DMS 273 treated with DMSO at 0.1 percent for 48 hours (cell line): ENCODE measurements at regions not wholly inside any gene's neighbourhood (a gene's known extent, or its start where the extent isn't known, plus 50 kb on each side); places are given as distances from the start of the nearest gene placed in this dataset.
"Not testable (repeated sequence)": the region's sequence is repeated elsewhere in the genome, so short reads cannot be mapped to it uniquely, and the experiment has no call there.

Experiments used
- DNase-seq: peaks from one replicate; lab custom pipeline; 2025; lab: John Stamatoyannopoulos, UW

DNA sequence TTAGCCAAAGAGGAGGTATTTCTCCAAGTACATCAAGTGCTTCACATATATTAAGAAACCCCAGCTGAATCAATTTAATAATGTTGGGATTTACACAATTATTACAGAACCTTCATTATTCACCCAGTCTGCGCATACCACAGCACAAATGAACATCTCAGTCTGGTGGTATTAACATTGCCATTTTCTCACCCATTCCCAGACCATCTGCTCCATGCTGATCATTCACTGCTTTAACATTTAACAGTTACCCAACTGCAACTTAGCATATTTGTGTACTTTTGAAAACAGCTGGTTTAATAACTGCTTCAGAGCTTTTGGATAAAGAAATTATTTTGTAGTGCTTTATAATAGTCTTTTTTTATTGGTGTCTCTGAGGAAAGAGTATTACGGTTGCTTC, 1072.1 kb downstream of the NXPH1 start:
- peak; percentile 16 for DNase-seq

DNA sequence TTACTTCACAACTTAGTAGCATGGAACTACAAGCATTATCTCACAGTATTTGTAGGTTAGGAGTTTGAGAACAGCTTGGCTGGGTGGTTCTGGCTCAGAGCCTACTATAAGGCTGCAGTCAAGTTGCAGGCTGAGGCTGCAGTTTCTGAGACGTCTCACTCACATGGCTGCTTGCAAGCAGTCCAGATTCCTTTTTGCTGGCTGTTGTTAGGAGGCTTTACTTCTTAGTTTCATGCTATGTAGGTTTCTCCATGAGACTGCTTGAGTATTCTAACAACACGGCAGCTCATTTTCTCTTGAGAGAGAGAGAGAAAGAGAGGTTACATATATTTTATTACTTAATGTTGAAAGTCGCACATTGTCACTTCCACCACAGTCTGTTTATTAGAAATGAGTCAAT, 1073.9 kb downstream of the NXPH1 start:
- DNase-seq = peak; percentile 92

DNA sequence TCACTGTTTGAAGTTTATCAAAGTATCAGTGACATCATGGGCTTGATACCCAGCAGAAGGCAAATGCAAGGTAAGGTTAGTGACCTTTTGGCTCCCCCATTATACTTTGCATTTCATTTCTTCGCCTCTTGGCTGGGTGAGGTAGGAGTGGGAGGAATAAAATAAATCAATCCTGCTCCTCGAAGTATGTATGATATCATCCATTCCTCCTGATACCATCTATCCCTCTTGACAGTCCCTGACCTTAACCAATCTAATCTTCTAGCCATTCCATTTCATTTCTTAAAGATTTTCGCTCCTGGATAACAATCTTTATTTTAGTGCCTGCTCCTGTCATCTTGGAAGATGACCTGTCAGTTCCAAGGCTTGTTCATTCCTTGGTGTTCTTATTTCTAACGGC, 1083.3 kb downstream of the NXPH1 start:
- no peak for DNase-seq

DNA sequence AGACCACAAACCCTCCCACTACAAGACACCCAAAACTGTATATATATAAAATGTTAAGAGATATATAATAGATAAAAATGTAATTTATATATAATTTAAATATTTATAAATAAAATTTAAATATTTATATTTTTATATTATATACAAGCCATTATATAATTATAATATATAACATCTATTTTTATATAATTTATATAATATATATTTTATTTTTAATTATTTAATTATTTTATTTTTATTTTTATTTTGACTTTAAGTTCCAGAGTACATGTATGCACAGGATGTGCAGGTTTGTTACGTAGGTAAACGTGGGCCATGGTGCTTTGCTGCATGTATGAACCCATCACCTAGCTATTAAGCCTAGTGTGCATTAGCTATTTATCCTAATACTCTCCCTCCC, 1090.2 kb downstream of the NXPH1 start:
- no peak for DNase-seq

DNA sequence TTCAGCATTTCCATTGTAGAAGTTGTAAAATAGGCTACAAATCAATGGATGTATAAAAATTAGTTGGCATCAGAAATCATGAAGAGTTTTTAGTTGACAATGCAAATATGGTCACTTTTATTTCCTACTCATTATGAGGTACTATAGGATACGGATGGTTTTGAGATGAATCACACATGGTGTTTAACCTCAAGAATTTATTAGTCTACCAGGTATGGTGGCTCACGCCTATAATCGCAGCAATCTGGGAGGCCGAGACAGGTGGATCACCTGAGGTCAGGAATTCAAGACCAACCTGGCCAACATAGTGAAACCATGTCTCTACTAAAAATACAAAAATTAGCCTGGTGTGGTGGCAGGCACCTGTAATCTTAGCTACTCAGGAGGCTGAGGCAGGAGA, 1119.0 kb downstream of the NXPH1 start:
- not testable (repeated sequence) for DNase-seq

DNA sequence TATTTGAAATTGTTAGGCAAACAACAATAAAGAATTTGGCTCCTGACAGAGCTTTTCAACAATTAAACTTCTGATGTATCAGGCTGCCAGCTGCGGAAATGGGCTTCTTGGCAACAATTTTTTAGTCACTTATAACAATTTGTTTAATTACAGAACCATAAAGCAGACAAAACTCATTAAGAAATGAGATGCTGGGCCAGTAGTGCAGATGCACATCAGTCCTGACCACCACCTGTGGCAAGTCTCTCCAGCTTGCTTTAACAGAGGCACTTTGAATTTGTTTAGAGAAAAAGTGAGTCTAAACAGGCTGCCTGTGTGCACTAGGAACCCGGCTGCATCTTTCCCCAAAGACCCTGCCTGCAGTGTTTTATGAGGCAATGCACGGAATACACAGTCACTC, 1124.4 kb downstream of the NXPH1 start:
- DNase-seq = no peak

DNA sequence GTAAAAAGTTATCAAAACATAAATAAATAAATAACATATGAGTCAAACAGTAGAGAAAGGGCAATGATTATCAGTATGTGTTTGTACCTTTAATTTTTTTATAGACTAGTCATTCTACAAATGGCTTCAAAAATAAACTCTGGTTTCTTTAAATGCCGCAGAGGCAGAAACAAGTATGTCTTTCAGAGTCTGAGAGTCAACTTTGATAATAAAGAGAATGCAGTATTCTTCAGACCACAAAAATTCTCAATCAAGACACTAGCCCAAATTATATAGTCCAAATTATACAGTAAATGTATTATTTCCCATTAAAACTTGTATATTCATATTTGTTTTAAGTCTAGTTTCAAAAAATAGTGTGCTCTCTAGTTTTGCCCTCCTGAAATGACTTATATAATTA, 1142.3 kb downstream of the NXPH1 start:
- DNase-seq = no peak

DNA sequence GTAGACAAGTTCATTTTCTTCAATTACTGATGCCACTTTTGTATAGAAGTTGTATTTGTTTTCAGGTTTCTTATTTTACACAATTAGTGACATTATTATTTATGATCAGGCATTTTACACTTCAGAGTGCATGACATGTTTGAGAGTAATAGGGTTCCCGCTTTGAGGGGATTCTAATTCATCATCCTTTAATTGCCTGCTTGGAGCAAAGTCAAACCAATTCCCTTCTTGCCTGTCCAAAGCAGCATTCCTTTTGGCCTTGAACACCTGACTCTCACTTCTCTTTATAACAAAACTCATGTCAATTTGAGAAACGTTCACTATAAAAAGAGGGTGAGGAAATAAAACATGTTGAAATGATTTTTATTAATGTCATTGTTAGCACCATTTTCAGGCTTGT, 1149.4 kb downstream of the NXPH1 start:
- DNase-seq = no peak

DNA sequence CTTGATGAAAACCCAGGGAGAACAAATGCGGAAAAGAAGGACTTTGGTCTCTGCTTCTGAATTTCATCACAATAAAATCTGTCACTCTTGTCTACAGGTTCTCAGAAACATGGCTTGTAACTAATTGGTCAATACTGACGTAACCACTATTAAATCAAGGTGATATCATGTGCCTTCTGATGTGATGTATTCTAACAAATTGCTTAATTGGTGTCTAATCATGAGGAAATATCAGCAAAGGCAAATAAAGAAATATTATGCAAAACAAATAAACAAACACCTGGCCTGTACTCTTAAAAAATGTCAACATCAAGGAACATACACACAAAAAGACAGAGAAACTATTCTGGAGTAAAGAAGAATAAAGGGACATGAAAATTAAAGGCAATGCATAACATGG, 1165.0 kb downstream of the NXPH1 start:
- DNase-seq = no peak

DNA sequence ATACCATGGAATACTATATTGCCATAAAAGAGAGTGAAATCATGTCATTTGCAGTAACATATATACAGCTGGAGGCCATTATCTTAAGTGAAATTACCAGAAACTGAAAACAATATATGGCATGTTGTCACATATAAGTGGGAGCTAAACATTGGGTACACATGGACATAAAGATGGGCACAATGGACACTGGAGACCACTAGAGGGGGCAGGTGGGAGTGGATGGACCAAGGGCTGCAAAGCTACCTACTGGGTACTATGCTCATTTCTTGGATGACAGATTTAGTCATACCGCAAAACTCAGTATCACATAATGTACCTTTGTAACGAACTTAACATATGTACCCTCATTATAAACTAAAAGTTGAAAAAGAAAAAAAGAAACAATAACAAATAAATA, 1167.6 kb downstream of the NXPH1 start:
- no peak for DNase-seq

DNA sequence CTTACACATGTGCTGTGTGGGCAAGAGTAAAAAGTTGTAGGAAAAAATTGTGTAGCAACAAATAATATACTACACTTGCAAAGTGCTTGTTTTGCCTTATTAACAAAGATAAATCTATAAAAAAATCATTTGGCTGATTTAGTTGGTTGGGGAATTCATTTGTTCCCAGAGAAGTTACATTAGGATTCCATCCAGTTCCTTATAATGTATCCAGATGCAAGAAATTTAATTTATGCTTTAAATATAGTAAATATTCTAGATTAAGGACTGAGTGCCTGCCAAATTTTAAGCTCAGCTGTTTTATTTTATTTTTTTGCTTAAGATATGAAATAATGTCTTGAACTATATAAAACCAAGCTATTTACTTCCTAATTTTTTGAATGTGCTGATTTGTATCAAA, 1169.9 kb downstream of the NXPH1 start:
- DNase-seq = no peak

DNA sequence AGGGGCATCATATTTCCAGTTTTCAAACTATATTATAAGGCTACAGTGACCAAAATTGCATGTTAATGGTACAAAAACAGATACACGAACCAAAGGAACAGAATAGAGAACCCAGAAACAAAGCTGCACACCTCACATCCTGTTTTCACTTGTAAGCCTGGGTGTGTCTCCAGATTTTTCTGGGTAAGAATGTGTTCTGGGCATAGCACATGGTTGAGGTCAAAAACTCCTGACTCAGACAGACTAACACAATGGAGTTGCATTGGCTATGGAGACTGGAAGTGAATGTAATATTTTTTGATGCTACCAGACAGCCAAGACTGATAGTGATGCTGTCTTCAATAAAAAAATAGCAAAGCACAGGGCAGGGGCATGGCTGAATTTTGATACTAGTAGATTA, 1175.2 kb downstream of the NXPH1 start:
- no peak for DNase-seq

DNA sequence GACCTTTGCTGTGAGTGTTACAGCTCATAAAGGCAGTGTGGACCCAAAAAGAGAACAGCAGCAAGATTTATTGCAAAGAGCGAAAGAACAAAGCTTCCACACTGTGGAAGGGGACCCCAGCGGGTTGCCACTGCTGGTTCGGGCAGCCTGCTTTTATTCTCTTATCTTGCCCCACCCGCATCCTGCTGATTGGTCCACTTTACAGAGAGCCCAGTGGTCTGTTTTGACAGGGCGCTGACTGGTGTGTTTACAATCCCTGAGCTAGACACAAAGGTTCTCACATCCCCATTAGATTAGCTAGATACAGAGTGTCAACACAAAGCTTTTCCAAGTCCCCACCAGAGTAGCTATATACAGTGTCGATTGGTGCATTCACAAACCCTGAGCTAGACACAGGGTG, 1187.5 kb downstream of the NXPH1 start:
- not testable (repeated sequence) for DNase-seq

DNA sequence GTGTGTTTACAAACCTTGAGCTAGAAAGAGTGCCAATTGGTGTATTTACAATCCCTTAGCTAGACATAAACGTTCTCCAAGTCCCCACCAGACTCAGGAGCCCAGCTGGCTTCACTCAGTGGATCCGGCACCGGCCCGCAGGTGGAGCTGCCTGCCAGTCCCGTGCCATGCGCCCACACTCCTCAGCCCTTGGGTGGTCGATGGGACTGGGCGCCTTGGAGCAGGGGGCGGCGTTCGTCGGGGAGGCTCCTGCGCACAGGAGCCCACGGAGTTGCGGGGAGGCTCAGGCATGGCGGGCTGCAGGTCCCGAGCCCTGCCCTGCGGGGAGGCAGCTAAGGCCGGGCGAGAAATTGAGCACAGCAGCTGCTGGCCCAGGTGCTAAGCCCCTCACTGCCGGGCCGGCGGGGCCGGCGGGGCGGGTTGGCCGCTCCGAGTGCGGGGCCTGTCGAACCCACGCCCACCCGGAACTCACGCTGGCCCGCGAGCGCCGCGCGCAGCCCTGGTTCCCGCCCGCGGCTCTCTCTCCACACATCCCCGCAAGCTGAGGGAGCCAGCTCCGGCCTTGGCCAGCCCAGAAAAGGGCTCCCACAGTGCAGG, 1188.0 kb downstream of the NXPH1 start:
- not testable (repeated sequence) for DNase-seq

DNA sequence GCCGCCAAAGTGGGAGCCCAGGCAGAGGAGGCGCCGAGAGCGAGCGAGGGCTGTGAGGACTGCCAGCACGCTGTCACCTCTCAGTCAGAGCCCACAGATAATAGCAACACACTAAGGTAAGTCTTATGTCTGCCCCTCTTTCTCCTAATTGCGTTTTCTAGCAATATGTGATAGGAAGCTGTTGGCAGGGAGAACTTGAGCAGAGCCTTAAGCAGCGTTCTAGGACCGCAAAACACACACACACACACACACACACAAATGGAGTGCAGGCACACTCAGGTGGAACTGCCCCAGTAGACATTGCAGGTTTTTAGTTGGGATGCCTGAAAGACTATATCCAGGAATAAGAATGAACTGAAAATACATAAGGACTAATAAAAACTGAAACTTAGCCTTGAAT, 1188.5 kb downstream of the NXPH1 start:
- no peak for DNase-seq

DNA sequence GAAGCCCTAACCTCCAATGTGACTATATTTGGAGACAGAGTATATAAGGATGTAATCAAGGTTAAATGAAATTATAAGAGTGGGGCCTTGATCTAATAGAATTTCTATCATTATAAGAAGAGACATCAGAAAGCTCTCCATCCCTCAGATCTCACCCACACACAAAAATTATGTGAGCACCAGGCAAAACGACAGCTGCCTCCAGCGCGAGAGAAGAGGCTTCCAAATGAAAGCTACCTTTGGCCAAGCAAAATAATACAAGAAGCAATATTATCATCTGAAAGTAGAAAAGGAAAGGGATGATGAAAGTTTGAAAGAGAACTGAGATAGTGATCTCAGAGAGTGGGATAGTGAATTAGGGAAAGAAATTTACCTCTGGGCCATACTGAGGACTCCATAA, 1192.5 kb downstream of the NXPH1 start:
- no peak for DNase-seq

DNA sequence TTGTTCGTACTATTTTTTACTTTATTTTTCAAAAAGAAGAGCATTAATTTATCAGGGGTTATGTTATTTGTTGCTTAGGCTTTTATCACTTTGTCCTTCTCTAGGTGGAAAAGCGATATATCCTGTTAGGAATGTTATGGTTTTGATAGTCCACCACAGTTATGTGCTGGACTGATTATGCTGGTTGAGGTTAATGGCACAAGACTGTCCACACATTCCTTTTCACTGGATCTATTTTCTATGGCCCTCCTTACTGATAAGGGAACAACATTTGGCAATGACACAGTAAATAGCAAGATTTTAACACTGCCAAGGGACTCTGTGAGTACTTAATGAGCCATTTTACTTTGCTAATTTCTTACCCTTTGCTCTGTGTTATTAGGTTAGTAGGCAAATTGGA, 1212.3 kb downstream of the NXPH1 start:
- no peak for DNase-seq

DNA sequence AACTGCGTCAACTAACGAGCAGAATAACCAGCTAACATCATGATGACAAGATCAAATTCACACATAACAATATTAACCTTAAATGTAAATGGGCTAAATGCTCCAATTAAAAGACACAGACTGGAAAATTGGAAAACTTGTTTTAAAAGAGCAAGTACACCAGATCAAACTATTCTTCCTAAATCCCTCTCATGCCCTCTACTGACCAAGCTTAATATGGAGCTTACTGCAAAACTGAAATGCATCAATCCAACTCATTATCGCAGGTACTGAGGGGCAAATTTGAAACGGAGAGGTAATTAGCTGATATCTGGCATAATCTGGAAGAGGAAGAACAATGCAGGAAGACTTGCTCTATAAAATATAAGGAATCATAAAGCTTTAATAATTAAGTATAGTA, 1223.8 kb downstream of the NXPH1 start:
- no peak for DNase-seq

DNA sequence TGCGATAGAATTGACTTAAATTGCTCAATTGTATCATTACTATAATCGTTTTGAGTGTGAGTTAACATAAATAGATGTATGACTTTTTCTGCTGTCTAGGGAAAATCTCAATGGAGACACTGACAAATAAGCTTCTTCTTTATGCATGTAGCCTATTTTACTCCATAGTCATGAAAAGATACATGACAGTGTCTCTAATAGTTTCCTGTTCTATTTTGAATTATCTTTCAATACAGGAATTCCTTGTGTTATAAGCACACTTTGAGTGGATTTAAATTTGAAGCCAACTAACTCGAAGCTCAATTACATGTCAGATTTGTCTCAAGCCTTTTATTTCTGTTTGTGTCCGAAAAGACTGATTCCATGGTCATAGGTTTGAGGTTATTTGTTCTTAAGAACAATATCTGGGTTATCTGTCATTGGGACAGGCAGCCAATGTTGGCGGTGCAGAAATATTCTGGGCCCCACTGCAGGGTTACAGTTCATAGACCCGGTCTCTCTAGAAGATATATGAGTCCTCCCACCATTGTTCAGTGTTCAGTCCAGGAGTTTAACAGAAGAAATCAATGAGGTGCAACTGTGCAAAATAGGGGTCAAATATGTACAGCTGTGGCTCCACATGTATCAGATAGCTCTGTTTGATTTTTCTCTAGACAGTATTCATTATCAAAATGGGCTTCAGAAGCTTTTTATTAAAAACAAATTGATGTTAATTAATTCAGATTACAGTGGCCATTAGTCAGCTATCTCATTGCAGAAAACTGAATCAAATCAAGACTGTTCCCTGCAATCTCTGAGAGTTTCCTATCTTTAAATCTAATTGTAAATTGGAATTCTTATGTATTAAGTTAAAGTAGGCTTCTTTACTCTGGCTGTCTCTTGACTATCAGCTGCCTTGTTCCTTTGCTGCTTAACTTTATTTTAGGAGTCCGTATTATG, 1238.8 kb downstream of the NXPH1 start:
- DNase-seq = no peak

DNA sequence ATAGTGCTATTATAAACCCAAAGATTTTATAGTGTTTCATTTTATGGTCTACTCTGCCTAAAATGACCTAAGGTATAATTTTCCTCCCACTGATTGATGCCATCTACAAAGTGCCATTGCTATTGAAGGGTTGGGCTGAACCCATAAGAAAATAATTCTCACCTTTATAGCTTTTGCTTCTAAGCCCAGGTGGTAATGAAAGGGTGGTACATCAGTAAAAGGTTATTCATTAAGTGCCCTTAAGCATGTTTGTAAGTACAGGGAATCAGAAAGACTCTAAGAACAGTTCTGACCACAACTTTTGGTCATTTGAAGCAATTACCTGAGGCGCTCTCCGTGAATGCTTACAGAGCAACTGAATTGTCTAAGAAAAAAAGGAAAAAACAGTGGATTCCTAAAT, 1247.3 kb downstream of the NXPH1 start:
- no peak for DNase-seq

DNA sequence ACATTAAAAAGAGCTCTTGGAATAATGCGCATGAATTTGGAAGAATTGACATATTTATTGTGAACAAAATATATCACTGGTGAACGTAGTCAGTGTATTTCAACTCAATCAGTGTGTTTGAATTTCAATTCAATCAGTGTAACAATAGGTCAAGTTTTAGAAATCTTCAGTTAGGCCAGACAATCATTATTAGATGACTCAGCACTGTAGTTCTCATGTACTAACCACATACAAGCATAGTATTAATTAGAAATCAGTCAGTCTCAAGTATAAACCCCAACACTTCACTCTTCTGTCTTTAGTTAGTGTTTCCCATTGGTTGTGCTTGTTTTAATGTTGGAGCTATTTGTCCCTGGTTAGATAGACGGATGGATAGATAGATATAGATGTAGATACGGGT, 1247.9 kb downstream of the NXPH1 start:
- DNase-seq = no peak

DNA sequence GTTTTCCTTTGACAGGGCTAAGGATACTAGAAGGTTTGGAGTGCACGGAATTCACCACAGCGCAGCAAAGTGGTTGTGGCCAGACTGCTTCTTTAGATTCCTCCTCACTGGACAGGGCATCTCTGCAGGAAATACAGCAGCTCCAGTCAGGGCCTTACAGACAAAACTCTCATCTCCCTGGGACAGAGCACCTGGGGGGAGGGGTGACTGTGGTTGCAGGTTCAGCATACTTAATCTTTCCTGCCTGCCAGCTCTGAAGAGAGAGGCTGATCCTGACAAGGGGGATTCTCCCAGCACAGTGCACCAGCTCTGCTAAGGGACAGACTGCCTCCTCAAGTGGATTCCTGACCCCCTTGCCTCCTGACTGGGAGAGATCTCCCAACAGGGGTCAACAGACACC, 1257.9 kb downstream of the NXPH1 start:
- no peak for DNase-seq

DNA sequence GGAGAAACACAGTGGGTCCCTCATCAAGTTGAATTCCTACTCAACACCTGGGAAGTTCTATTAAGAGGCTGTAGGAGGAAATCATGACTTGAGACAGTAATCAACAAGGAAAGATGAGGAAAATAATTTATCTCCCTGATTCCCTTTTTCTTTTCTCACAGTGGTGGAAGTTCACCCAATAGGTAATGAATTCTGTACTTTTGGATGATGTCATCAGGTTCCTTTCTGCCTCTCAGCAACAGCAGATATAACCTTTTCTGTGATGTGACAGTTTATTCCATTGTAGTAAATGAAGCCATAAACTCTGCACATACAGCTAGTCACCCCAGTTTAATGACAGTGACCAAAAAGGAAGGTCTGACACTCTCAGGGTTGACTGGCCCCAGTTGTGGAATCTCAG, 1265.0 kb downstream of the NXPH1 start:
- DNase-seq = no peak

DNA sequence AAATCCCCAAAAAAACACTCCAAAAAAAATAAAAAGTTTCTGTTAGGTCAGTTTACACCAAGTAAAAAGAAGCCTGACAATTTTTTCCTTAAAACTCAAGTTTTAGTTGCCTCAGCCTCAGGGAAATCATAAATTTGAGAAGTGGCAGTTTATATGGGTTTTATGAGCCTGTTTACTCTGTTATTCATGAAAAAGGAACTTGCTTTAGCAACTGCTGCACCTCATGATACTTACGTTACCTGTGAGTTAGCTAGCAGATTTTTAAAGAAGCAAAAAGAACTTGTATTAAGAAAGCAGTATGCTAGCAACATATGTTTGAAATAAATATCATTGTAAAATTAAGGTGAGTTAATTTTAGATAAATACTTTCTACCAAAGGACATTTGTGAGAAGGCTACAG, 1264.5 kb upstream of the PHF14 start:
- no peak for DNase-seq
